IMR-90 (cell line): ENCODE measurements at regions not wholly inside any gene's neighbourhood (a gene's known extent, or its start where the extent isn't known, plus 50 kb on each side); places are given as distances from the start of the nearest gene placed in this dataset.

Source experiments
- ATAC-seq: fragments of 200-7000 bp; cut with Tn5 transposase; 2 replicates; pipeline ENCODE4 v1.9.1; 2020; ENCODE audit warnings: low read depth, mild to moderate bottlenecking, moderate library complexity
- BruUV-seq: library from RNA; stranded (reverse); fragments of 400-500 nt; replicated peaks from 2 replicates; lab custom pipeline; 2021; lab: Mats Ljungman, UMichigan
- CTCF ChIA-PET: fragments of 300-600 bp; formaldehyde crosslinking; extraction: SDS; loops from one replicate; lab custom pipeline; 2021; ENCODE audit warnings: antibody characterized with exemption; lab: Yijun Ruan, JAX
- POLR2A ChIA-PET: fragments of 300-600 bp; sonication (Branson Sonifier 250); formaldehyde crosslinking; loops from one replicate; lab custom pipeline; 2022; ENCODE audit warnings: antibody characterized with exemption; ENCODE audit not compliant: unreplicated experiment; lab: Charles Lee
- DNase-seq: peaks from one replicate; pipeline ENCODE4 v3.0.0; 2013
- H2AFZ ChIP-seq: replicated peaks from 2 replicates; pipeline ENCODE3; 2013; ENCODE audit warnings: low read length, mild to moderate bottlenecking; ENCODE audit not compliant: poor library complexity
- H2AK5ac ChIP-seq: 2 replicates; pipeline ENCODE4 v1.6.1; 2013; ENCODE audit warnings: low read depth, low read length, inconsistent platforms
- H2AK9ac ChIP-seq: replicated peaks from 2 replicates; pipeline ENCODE3; 2013; ENCODE audit warnings: mild to moderate bottlenecking, low read depth, low read length, moderate library complexity; ENCODE audit not compliant: poor library complexity
- H2BK120ac ChIP-seq: 2 replicates; pipeline ENCODE4 v1.6.1; 2013; ENCODE audit warnings: low read depth, low read length, inconsistent platforms
- H2BK15ac ChIP-seq: 3 replicates; pipeline ENCODE4 v1.6.1; 2013; ENCODE audit warnings: low read depth, low read length, inconsistent platforms
- H2BK20ac ChIP-seq: 2 replicates; pipeline ENCODE4 v1.6.1; 2013; ENCODE audit warnings: low read depth, mild to moderate bottlenecking, inconsistent platforms, low read length, moderate library complexity
- H2BK5ac ChIP-seq: 2 replicates; pipeline ENCODE4 v1.6.1; 2013; ENCODE audit warnings: mild to moderate bottlenecking, low read depth, low read length, inconsistent platforms; ENCODE audit not compliant: poor library complexity, severe bottlenecking
- H3K14ac ChIP-seq: replicated peaks from 2 replicates; pipeline ENCODE4 v1.6.1; 2013; ENCODE audit warnings: low read depth, low read length, inconsistent platforms
- H3K18ac ChIP-seq: 2 replicates; pipeline ENCODE4 v1.6.1; 2013; ENCODE audit warnings: low read depth, low read length, control low read depth
- H3K23ac ChIP-seq: 2 replicates; pipeline ENCODE4 v1.6.1; 2013; ENCODE audit warnings: low read depth, low read length, inconsistent platforms
- H3K27ac ChIP-seq: 2 replicates; pipeline ENCODE4 v1.5.1; 2013; ENCODE audit warnings: mild to moderate bottlenecking, control low read depth, low read length; ENCODE audit not compliant: insufficient read depth
- H3K27me3 ChIP-seq: 2 replicates; pipeline ENCODE4 v1.6.1; 2013; ENCODE audit warnings: low read length; ENCODE audit not compliant: control insufficient read depth, insufficient read depth
- H3K36me3 ChIP-seq: 2 replicates; pipeline ENCODE4 v1.6.1; 2013; ENCODE audit warnings: low read length, mixed read lengths; ENCODE audit not compliant: control insufficient read depth, insufficient read depth
- H3K4ac ChIP-seq: 2 replicates; pipeline ENCODE4 v1.6.1; 2013; ENCODE audit warnings: low read depth, low read length, inconsistent platforms
- H3K4me1 ChIP-seq: 2 replicates; pipeline ENCODE4 v1.6.1; 2013; ENCODE audit warnings: low read length, mixed read lengths; ENCODE audit not compliant: control insufficient read depth, insufficient read depth
- H3K4me2 ChIP-seq: 2 replicates; pipeline ENCODE4 v1.6.1; 2013; ENCODE audit warnings: low read depth, mild to moderate bottlenecking, control low read depth, low read length, moderate library complexity
- H3K4me3 ChIP-seq: 2 replicates; pipeline ENCODE4 v1.5.1; 2013; ENCODE audit warnings: low read depth, mild to moderate bottlenecking, control low read depth, low read length, moderate library complexity; ENCODE audit not compliant: insufficient read depth
- H3K56ac ChIP-seq: 2 replicates; pipeline ENCODE4 v1.6.1; 2013; ENCODE audit warnings: low read length, inconsistent platforms; ENCODE audit not compliant: insufficient read depth; ENCODE audit errors: extremely low read depth
- H3K79me1 ChIP-seq, 2 experiments: 2 replicates each; pipeline ENCODE4 v1.6.1; 2013; ENCODE audit warnings: low read length in 2 of 2, inconsistent platforms in 1 of 2, low read depth in 1 of 2
- H3K9ac ChIP-seq: 2 replicates; pipeline ENCODE4 v1.6.1; 2013; ENCODE audit warnings: low read depth, low read length, control low read depth
- H3K9me1 ChIP-seq: 2 replicates; pipeline ENCODE4 v1.6.1; 2013; ENCODE audit warnings: low read length, inconsistent platforms; ENCODE audit not compliant: insufficient read depth
- H3K9me3 ChIP-seq: 2 replicates; pipeline ENCODE4 v1.6.1; 2013; ENCODE audit warnings: low read length; ENCODE audit not compliant: control insufficient read depth, insufficient read depth
- H4K20me1 ChIP-seq: 2 replicates; pipeline ENCODE4 v1.6.1; 2013; ENCODE audit warnings: low read length, inconsistent platforms; ENCODE audit not compliant: insufficient read depth
- H4K5ac ChIP-seq: 2 replicates; pipeline ENCODE4 v1.6.1; 2013; ENCODE audit warnings: mild to moderate bottlenecking, low read depth, low read length, control low read depth
- H4K8ac ChIP-seq, 2 experiments: 2 replicates each; pipeline ENCODE4 v1.6.1; 2013; ENCODE audit warnings: low read depth in 2 of 2, low read length in 2 of 2, control low read depth in 1 of 2, inconsistent platforms in 1 of 2
- H4K91ac ChIP-seq: 2 replicates; pipeline ENCODE4 v1.6.1; 2013; ENCODE audit warnings: low read depth, low read length, inconsistent platforms; ENCODE audit not compliant: insufficient read depth
- BHLHE40 ChIP-seq: fragments of 150-350 bp; IDR thresholded peaks from 2 replicates; pipeline ENCODE4 v1.6.1; 2016; ENCODE audit warnings: mild to moderate bottlenecking, low read depth, low read length
- CHD1 ChIP-seq: IDR thresholded peaks from 2 replicates; pipeline ENCODE4 v1.6.1; 2012; ENCODE audit warnings: low read depth, low read length, improper control_type of control experiment
- ELK1 ChIP-seq: fragments of 150-350 bp; IDR thresholded peaks from 2 replicates; pipeline ENCODE4 v1.6.1; 2016; ENCODE audit warnings: low read depth, mild to moderate bottlenecking, low read length, moderate library complexity, borderline replicate concordance
- MAFK ChIP-seq: IDR thresholded peaks from 2 replicates; pipeline ENCODE4 v1.6.1; 2012; ENCODE audit warnings: low read depth, low read length, improper control_type of control experiment
- MAZ ChIP-seq: IDR thresholded peaks from 2 replicates; pipeline ENCODE4 v1.6.1; 2012; ENCODE audit warnings: low read depth, mild to moderate bottlenecking, low read length, improper control_type of control experiment, moderate library complexity, borderline replicate concordance
- MXI1 ChIP-seq: IDR thresholded peaks from 2 replicates; pipeline ENCODE4 v1.6.1; 2012; ENCODE audit warnings: low read depth, mild to moderate bottlenecking, low read length, moderate library complexity, borderline replicate concordance
- NFE2L2 ChIP-seq: fragments of 150-350 bp; IDR thresholded peaks from 2 replicates; pipeline ENCODE4 v1.6.1; 2016; ENCODE audit warnings: low read depth, mild to moderate bottlenecking, low read length
- POLR2A ChIP-seq: IDR thresholded peaks from 2 replicates; pipeline ENCODE4 v1.6.1; 2012; ENCODE audit warnings: mild to moderate bottlenecking, low read depth, low read length
- RCOR1 ChIP-seq: IDR thresholded peaks from 2 replicates; pipeline ENCODE4 v1.6.1; 2012; ENCODE audit warnings: mild to moderate bottlenecking, low read length, improper control_type of control experiment; ENCODE audit not compliant: insufficient replicate concordance
- USF2 ChIP-seq: fragments of 150-350 bp; IDR thresholded peaks from 2 replicates; pipeline ENCODE4 v1.6.1; 2017; ENCODE audit warnings: mild to moderate bottlenecking, antibody characterized with exemption, low read length, low read depth
- WGBS, 2 experiments: methylation state at CpG; one replicate each; pipeline versions ENCODE4 v1.1.5 to v1.1.7; 2013; ENCODE audit warnings: missing lambda C conversion rate in 2 of 2; ENCODE audit not compliant: insufficient read length in 1 of 2; ENCODE audit errors: extremely low coverage in 2 of 2; 5-methylcytosine and 5-hydroxymethylcytosine counted together
- dilution Hi-C: fragments of 300-500 bp; cut with HindIII; formaldehyde crosslinking; loops from one replicate; pipeline ENCODE4 v1.14.3; 2018; ENCODE audit warnings: low sequenced_read_pairs; ENCODE audit not compliant: unreplicated experiment
- in situ Hi-C: fragments of 300-500 bp; cut with MboI; formaldehyde crosslinking; loops from 3 replicates; pipeline ENCODE4 v1.14.3; 2019; ENCODE audit warnings: low sequenced_read_pairs, inconsistent platforms, mixed read lengths
- intact Hi-C: fragments of 100-400 bp; cut with micrococcal nuclease; formaldehyde crosslinking; loops from 2 replicates; pipeline ENCODE4 v1.10.0; 2022
- TF ChIP-seq, protein P1 (sequence below): conservative IDR thresholded peaks from 2 replicates; pipeline ENCODE4 v1.5.1; 2012; ENCODE audit warnings: mild to moderate bottlenecking, low read depth, low read length, improper control_type of control experiment

- H3K4me1 ChIP-seq = no peaks in the 10 kb centered on the region
- no peaks in the 10 kb centered on the region for H3K79me1 ChIP-seq
- no peak overlapping the region for H3K4ac ChIP-seq
- ChIA-PET POLR2A (no interaction called here), CTCF (no interaction called here)
- no TSS peak for BruUV-seq
- no peaks in the 10 kb centered on the region for H4K20me1 ChIP-seq
- H3K56ac ChIP-seq = no peak overlapping the region
- WGBS, 2 experiments = no CpG with 5 or more reads among the region's 4 CpGs
- H2AK9ac ChIP-seq = no peak overlapping the region
- H3K18ac ChIP-seq = no peak overlapping the region
- no peak overlapping the region for H2BK20ac ChIP-seq
- H3K23ac ChIP-seq = no peak overlapping the region
- H3K9me1 ChIP-seq = no peaks in the 10 kb centered on the region
- no peak overlapping the region for H2AFZ ChIP-seq
- no peak overlapping the region for H2BK15ac ChIP-seq
- no peak overlapping the region for H3K14ac ChIP-seq
- in situ Hi-C loops (no loop called here), dilution Hi-C loops (no loop called here), intact Hi-C loops (no loop called here)
- no peaks in the 10 kb centered on the region for H3K27me3 ChIP-seq
- no peak overlapping the region for H3K4me2 ChIP-seq
- no peak for DNase-seq
- H2BK5ac ChIP-seq = no peak overlapping the region
- H3K9ac ChIP-seq = no peak overlapping the region
- H3K9me3 ChIP-seq = peaks cover 2% of the 10 kb centered on the region; the same call in 1 of the 2 replicates
- no peak overlapping the region for H4K91ac ChIP-seq
- H2BK120ac ChIP-seq = no peak overlapping the region
- no peak overlapping the region for H2AK5ac ChIP-seq
- H3K27ac ChIP-seq = no peak overlapping the region
- H3K4me3 ChIP-seq = no peak overlapping the region
- H4K5ac ChIP-seq = no peak overlapping the region
- H3K36me3 ChIP-seq = no peaks in the 10 kb centered on the region
- no peak for TF ChIP-seq USF2
- TF ChIP-seq RCOR1 = no peak
- TF ChIP-seq ELK1 = no peak
- TF ChIP-seq, protein P1, sequence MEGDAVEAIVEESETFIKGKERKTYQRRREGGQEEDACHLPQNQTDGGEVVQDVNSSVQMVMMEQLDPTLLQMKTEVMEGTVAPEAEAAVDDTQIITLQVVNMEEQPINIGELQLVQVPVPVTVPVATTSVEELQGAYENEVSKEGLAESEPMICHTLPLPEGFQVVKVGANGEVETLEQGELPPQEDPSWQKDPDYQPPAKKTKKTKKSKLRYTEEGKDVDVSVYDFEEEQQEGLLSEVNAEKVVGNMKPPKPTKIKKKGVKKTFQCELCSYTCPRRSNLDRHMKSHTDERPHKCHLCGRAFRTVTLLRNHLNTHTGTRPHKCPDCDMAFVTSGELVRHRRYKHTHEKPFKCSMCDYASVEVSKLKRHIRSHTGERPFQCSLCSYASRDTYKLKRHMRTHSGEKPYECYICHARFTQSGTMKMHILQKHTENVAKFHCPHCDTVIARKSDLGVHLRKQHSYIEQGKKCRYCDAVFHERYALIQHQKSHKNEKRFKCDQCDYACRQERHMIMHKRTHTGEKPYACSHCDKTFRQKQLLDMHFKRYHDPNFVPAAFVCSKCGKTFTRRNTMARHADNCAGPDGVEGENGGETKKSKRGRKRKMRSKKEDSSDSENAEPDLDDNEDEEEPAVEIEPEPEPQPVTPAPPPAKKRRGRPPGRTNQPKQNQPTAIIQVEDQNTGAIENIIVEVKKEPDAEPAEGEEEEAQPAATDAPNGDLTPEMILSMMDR = no peak
- no peak for TF ChIP-seq MXI1
- TF ChIP-seq MAFK = no peak
- no peak for TF ChIP-seq POLR2A
- no peak for TF ChIP-seq CHD1
- no peak for TF ChIP-seq MAZ
- no peak for TF ChIP-seq NFE2L2
- no peak for TF ChIP-seq BHLHE40
- no peak overlapping the region for H4K8ac ChIP-seq
- ATAC-seq = no peak
Observed at GRCh38 chr21:19392390-19392789, 988.8 kb upstream of the TMPRSS15 start.
